Mesothelial cell of epicardium (in vitro differentiated cells): ENCODE measurements at regions not wholly inside any gene's neighbourhood (a gene's known extent, or its start where the extent isn't known, plus 50 kb on each side); places are given as distances from the start of the nearest gene placed in this dataset.

Source experiments
- DNase-seq, 2 experiments: peaks; one replicate each; pipeline ENCODE4 v3.0.0; 2021; ENCODE audit warnings: low spot score in 2 of 2; ENCODE audit not compliant: unreplicated experiment in 2 of 2
- H3K27ac Mint-ChIP-seq: 2 replicates; pipeline ENCODE4 v1.8.0; 2021; ENCODE audit warnings: mixed read lengths
- H3K27me3 Mint-ChIP-seq: 2 replicates; pipeline ENCODE4 v1.8.0; 2021; ENCODE audit warnings: low read depth, mixed read lengths
- H3K36me3 Mint-ChIP-seq: 2 replicates; pipeline ENCODE4 v1.8.0; 2021; ENCODE audit warnings: mixed read lengths
- H3K4me1 Mint-ChIP-seq: 2 replicates; pipeline ENCODE4 v1.8.0; 2021; ENCODE audit warnings: mixed read lengths
- H3K4me3 Mint-ChIP-seq: 2 replicates; pipeline ENCODE4 v1.8.0; 2021; ENCODE audit warnings: mild to moderate bottlenecking, moderate library complexity, mixed read lengths
- H3K9me3 Mint-ChIP-seq: 2 replicates; pipeline ENCODE4 v1.8.0; 2021; ENCODE audit warnings: mixed read lengths
- TF ChIP-seq, protein P1 (sequence below): fragments of 200-600 bp; sonication (generic); IDR thresholded peaks from one replicate; pipeline ENCODE4 v1.5.0; 2021; ENCODE audit warnings: antibody characterized with exemption; ENCODE audit not compliant: unreplicated experiment

DNA sequence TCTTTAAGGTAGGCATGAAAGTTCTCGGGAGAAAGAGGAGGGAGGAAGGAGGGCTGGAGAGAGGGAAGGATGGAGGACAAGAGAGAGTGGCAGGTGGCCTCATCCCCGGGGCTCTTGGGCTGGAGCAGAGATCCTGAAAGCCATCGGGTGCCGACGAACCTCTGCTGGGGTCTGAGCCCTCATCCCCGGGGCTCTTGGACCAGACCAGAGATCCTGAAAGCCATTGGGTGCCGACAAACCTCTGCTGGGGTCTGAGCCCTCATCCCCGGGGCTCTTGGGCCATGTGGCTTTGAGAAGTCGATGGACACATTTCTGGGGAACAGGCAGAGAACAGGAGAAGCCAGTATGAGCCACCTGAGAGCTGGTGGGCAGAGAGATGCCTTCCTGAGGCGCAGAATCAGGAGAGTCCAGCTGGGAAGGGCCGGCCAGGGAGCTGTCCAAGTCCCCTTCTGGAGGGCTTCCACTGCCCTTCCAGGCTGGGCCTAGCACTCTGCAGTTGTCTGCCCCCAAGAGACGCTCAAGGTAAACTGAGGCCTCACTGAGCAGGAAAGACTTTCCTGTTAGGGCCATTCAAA lies 1398.1 kb downstream of the BRD1 start:
- TF ChIP-seq, protein P1, sequence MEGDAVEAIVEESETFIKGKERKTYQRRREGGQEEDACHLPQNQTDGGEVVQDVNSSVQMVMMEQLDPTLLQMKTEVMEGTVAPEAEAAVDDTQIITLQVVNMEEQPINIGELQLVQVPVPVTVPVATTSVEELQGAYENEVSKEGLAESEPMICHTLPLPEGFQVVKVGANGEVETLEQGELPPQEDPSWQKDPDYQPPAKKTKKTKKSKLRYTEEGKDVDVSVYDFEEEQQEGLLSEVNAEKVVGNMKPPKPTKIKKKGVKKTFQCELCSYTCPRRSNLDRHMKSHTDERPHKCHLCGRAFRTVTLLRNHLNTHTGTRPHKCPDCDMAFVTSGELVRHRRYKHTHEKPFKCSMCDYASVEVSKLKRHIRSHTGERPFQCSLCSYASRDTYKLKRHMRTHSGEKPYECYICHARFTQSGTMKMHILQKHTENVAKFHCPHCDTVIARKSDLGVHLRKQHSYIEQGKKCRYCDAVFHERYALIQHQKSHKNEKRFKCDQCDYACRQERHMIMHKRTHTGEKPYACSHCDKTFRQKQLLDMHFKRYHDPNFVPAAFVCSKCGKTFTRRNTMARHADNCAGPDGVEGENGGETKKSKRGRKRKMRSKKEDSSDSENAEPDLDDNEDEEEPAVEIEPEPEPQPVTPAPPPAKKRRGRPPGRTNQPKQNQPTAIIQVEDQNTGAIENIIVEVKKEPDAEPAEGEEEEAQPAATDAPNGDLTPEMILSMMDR, result no peak
- H3K9me3 Mint-ChIP-seq, result no peaks in the 10 kb centered on the region
- peak overlapping the region; percentile 84 for H3K27ac Mint-ChIP-seq
- H3K27me3 Mint-ChIP-seq, result peaks cover 4% of the 10 kb centered on the region
- no peak for DNase-seq
- H3K4me3 Mint-ChIP-seq, result no peak overlapping the region
- H3K36me3 Mint-ChIP-seq, result no peaks in the 10 kb centered on the region
- peaks cover 21% of the 10 kb centered on the region for H3K4me1 Mint-ChIP-seq

DNA sequence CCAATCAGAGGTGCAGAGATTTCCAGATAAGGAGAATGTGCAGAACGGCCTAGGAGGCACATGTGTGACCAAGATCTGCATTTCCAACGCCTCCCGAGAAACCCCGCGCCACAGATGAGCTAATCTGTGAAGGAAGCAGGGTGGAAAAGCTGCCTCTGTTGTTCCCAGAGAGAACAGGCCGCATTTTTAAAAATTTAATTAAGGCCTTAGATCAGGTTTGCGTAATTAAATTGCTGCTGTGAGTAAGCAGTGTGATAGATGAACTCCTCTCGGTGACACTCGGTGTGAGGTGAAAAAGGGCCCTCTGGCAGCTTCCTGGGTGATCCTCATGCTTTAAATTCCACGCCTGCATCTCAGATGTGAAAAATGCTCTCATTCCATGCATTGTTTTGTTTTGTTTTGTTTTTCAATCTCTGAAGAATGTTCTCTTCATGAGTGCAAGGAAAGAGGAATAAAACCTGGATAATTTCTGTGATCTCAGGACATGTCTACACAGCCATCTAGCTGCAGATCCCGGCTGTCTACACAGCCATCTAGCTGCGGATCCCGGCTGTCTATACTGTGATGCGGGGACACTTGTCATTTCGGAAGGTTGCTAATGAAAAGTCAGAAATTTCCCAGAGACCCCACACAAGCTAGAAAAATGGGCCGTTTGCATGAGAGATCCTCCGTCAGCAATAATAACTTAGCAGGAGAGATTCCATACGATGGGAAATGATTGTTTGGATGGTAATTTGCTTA lies 1398.9 kb downstream of the BRD1 start:
- DNase-seq, result no peak
- no peaks in the 10 kb centered on the region for H3K9me3 Mint-ChIP-seq
- H3K27ac Mint-ChIP-seq, result peak overlapping the region; percentile 84
- H3K4me3 Mint-ChIP-seq, result no peak overlapping the region
- no peaks in the 10 kb centered on the region for H3K36me3 Mint-ChIP-seq
- peaks cover 21% of the 10 kb centered on the region for H3K4me1 Mint-ChIP-seq
- TF ChIP-seq, protein P1, result no peak
- H3K27me3 Mint-ChIP-seq, result peaks cover 6% of the 10 kb centered on the region

DNA sequence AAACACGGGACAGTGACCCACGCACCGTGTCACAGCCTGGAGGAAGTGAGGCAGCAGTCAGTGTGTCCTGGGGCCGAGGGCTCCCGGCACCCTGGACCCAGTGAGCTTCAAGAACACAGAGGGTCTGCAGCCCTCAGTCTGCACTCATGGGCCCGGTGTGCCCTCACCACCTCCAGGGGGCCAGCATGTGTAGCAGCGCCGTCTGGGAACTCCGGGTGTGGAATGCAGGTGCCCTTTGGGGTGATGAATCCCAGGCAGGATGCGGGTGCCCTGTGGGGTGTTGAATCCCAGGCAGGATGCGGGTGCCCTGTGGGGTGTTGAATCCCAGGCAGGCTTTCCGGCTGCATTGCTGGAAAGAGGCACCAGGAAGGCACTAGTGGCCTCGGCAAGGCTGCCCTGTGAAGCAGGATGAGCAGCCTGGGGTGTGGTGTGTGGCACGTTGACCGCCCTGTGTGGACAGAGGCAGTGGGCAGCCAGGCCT lies 1399.9 kb downstream of the BRD1 start:
- DNase-seq, result no peak
- Mint-ChIP-seq H3K4me1 (peaks cover 21% of the 10 kb centered on the region), H3K4me3 (no peak overlapping the region), H3K27me3 (peaks cover 9% of the 10 kb centered on the region), H3K9me3 (no peaks in the 10 kb centered on the region), H3K27ac (no peak overlapping the region), H3K36me3 (no peaks in the 10 kb centered on the region)
- TF ChIP-seq, protein P1, result no peak

DNA sequence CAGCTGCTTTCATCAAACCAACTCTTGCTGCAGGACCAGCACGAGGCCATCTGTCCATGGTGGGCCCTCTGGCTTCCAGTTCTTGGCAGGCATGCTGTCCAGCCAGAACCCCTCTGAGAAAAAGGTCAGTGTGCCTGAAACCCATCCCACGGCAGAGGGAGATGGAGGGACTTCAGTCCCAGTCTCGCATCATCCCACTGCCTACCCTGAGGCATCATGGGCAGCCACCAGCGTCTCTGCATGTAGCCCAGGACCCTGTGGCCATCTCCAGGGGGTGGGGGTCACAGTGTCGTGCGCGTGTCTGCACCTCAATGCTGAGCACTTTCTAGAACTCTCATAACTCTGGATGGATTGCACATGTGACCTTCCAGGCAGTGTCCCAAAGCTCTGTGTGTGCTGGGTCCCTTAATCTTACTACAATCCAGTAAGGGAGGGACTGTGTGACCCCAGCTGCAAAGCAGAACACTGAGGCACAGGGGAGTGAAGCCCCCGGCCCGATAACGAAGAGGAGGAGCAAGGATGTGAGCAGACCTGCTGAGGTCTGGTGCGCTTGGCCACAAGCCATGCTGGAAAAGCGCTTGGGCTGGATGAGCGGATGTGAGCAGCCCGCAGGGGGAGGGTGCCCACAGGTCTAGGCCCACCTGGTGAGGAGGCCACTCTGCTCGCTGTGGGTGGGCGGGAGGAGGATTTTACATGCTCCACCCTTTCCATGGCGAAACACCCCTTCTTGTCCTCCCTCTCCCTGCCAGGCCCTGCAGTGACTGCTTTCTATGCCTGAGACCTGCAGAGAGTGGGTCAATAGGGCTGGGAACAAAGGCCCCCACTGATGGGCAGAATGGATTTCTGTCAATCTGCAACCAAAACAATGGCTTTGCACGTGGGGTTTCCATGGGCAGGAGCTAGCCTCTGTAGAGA lies 1401.0 kb downstream of the BRD1 start:
- no peaks in the 10 kb centered on the region for H3K9me3 Mint-ChIP-seq
- H3K4me3 Mint-ChIP-seq, result no peak overlapping the region
- TF ChIP-seq, protein P1, result no peak
- no peaks in the 10 kb centered on the region for H3K36me3 Mint-ChIP-seq
- H3K27me3 Mint-ChIP-seq, result peaks cover 9% of the 10 kb centered on the region
- H3K27ac Mint-ChIP-seq, result no peak overlapping the region
- peaks cover 21% of the 10 kb centered on the region for H3K4me1 Mint-ChIP-seq
- DNase-seq, result no peak

DNA sequence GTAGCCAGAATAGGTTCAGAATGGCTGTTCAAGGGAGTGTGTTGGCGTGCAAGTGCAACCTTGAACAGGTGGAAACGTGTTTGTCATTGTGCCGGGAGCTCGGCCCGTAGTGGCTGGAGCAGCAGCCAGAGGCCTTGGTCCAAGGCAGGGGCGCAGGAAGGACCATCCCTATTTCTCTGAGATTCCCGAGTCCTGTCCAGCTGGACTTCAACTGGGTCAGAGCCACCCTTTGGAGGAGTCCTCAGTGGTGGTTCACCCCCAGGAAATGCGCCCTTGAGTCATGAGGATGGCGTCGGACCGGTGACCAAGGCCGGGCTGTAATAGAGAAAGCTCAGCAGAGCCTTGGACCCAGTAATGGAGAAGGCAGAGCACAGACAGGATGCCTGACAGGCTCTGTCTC lies 1402.0 kb downstream of the BRD1 start:
- H3K27me3 Mint-ChIP-seq, result peaks cover 9% of the 10 kb centered on the region
- H3K4me1 Mint-ChIP-seq, result peaks cover 15% of the 10 kb centered on the region
- H3K9me3 Mint-ChIP-seq, result no peaks in the 10 kb centered on the region
- no peak overlapping the region for H3K27ac Mint-ChIP-seq
- DNase-seq, result no peak
- no peaks in the 10 kb centered on the region for H3K36me3 Mint-ChIP-seq
- no peak overlapping the region for H3K4me3 Mint-ChIP-seq
- TF ChIP-seq, protein P1, result no peak
